ENCODE measurements at regions not wholly inside any gene's neighbourhood (a gene's known extent, or its start where the extent isn't known, plus 50 kb on each side); places are given as distances from the start of the nearest gene placed in this dataset.

GRCh38 chr3:127464642-127465041 lies 125.9 kb downstream of the TPRA1 start:
- Histone ChIP-seq H3K9me2 (ENCODE audit: insufficient read depth, low read length) (no peaks in the 10 kb centered on the region), H4K20me1 (ENCODE audit: insufficient read depth) (no peaks in the 10 kb centered on the region), H3K9ac (ENCODE audit: low read length) (no peak overlapping the region), H3F3A (ENCODE audit: insufficient read depth, low read length, poor library complexity, severe bottlenecking) (peaks cover 3% of the 10 kb centered on the region), H3K27ac (ENCODE audit: low read length) (no peak overlapping the region), H3K4me3 (ENCODE audit: low read length) (no peak overlapping the region), H3K36me3 (ENCODE audit: insufficient read depth, low read length) (no peaks in the 10 kb centered on the region), H3K79me2 (replicated peaks; ENCODE audit: insufficient read depth, low read length) (no peaks in the 10 kb centered on the region), H3K27me3 (ENCODE audit: insufficient read depth, low read depth, low read length) (no peaks in the 10 kb centered on the region), H3K9me3 (ENCODE audit: low read length) (no peaks in the 10 kb centered on the region), H2AFZ (ENCODE audit: low read depth, low read length) (no peak overlapping the region), H3K4me2 (ENCODE audit: low read length) (no peak overlapping the region)
- TF ChIP-seq SMC3 (conservative IDR thresholded peaks at IDR 0.05; ENCODE audit: poor library complexity) (no peak), MXI1 (conservative IDR thresholded peaks at IDR 0.05; ENCODE audit: poor library complexity, severe bottlenecking) (no peak), POLR2AphosphoS5 (IDR thresholded peaks at IDR 0.05) (no peak), CTCF (IDR thresholded peaks at IDR 0.05; ENCODE audit: poor library complexity, severe bottlenecking) (no peak), RAD21 (conservative IDR thresholded peaks at IDR 0.05) (no peak), REST (IDR thresholded peaks at IDR 0.05; ENCODE audit: borderline replicate concordance) (no peak), EP300 (conservative IDR thresholded peaks at IDR 0.05; ENCODE audit: poor library complexity, severe bottlenecking) (no peak), EZH2 (IDR thresholded peaks at IDR 0.05; ENCODE audit: borderline replicate concordance, insufficient read depth, low read length, poor library complexity, severe bottlenecking) (no peak), TAF1 (IDR thresholded peaks at IDR 0.05; ENCODE audit: low read depth) (no peak)

GRCh38 chr3:127462111-127462655 lies 128.3 kb downstream of the TPRA1 start:
- H3K4me3 ChIP-seq (ENCODE audit: low read length): no peak overlapping the region

More at GRCh38 chr3:127462111-127462655, 128.3 kb downstream of the TPRA1 start:
- Histone ChIP-seq H4K20me1 (ENCODE audit: insufficient read depth) (no peaks in the 10 kb centered on the region), H3K36me3 (ENCODE audit: insufficient read depth, low read length) (no peaks in the 10 kb centered on the region), H3K27ac (ENCODE audit: low read length) (peak overlapping the region; percentile 21), H3K4me2 (ENCODE audit: low read length) (no peak overlapping the region), H3K79me2 (replicated peaks; ENCODE audit: insufficient read depth, low read length) (no peaks in the 10 kb centered on the region), H3K9me3 (ENCODE audit: low read length) (no peaks in the 10 kb centered on the region), H3F3A (ENCODE audit: insufficient read depth, low read length, poor library complexity, severe bottlenecking) (peaks cover 3% of the 10 kb centered on the region), H3K27me3 (ENCODE audit: insufficient read depth, low read depth, low read length) (no peaks in the 10 kb centered on the region), H2AFZ (ENCODE audit: low read depth, low read length) (no peak overlapping the region), H3K9me2 (ENCODE audit: insufficient read depth, low read length) (no peaks in the 10 kb centered on the region), H3K9ac (ENCODE audit: low read length) (peak overlapping the region; percentile 4)
- no peak for TF ChIP-seq EZH2 (IDR thresholded peaks at IDR 0.05; ENCODE audit: borderline replicate concordance, insufficient read depth, low read length, poor library complexity, severe bottlenecking)
- no peak for TF ChIP-seq REST (IDR thresholded peaks at IDR 0.05; ENCODE audit: borderline replicate concordance)
- no peak for TF ChIP-seq POLR2AphosphoS5 (IDR thresholded peaks at IDR 0.05)
- TF ChIP-seq RAD21 (conservative IDR thresholded peaks at IDR 0.05): no peak
- no peak for TF ChIP-seq TAF1 (IDR thresholded peaks at IDR 0.05; ENCODE audit: low read depth)
- TF ChIP-seq SMC3 (conservative IDR thresholded peaks at IDR 0.05; ENCODE audit: poor library complexity): no peak
- TF ChIP-seq EP300 (conservative IDR thresholded peaks at IDR 0.05; ENCODE audit: poor library complexity, severe bottlenecking): no peak

Data from neural cell (in vitro differentiated cells).